ENCODE measurements at regions not wholly inside any gene's neighbourhood (a gene's known extent, or its start where the extent isn't known, plus 50 kb on each side); places are given as distances from the start of the nearest gene placed in this dataset.

- TF ChIP-seq E4F1 (IDR thresholded peaks at IDR 0.05; ENCODE audit: borderline replicate concordance, partially characterized antibody) (no peak), ZNF687 (IDR thresholded peaks at IDR 0.05) (no peak), EED (IDR thresholded peaks at IDR 0.05; ENCODE audit: low read depth) (no peak), KLF5 (IDR thresholded peaks at IDR 0.05; ENCODE audit: partially characterized antibody) (no peak), USF2 (IDR thresholded peaks at IDR 0.05; ENCODE audit: borderline replicate concordance, low read depth, low read length) (no peak), CHD4 (IDR thresholded peaks at IDR 0.05) (no peak), ETV6 (conservative IDR thresholded peaks at IDR 0.05 in 1 of 2, IDR thresholded peaks at IDR 0.05 in 1 of 2; ENCODE audit: borderline replicate concordance in 1 of 2, low read depth in 1 of 2) (no peak), FOS (IDR thresholded peaks at IDR 0.05; ENCODE audit: borderline replicate concordance, extremely low read depth, insufficient read length) (no peak), TBL1XR1 (IDR thresholded peaks at IDR 0.05; ENCODE audit: low read depth, low read length) (no peak), RAD21 (IDR thresholded peaks at IDR 0.05; ENCODE audit: insufficient read depth, low read depth, low read length) (no peak), MEF2A (IDR thresholded peaks at IDR 0.05; ENCODE audit: insufficient read depth, low read depth, low read length) (no peak)
- TF ChIP-seq, protein P1, sequence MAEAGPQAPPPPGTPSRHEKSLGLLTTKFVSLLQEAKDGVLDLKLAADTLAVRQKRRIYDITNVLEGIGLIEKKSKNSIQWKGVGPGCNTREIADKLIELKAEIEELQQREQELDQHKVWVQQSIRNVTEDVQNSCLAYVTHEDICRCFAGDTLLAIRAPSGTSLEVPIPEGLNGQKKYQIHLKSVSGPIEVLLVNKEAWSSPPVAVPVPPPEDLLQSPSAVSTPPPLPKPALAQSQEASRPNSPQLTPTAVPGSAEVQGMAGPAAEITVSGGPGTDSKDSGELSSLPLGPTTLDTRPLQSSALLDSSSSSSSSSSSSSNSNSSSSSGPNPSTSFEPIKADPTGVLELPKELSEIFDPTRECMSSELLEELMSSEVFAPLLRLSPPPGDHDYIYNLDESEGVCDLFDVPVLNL (IDR thresholded peaks at IDR 0.05; ENCODE audit: low read depth, low read length), result no peak
- TF ChIP-seq, protein P2, sequence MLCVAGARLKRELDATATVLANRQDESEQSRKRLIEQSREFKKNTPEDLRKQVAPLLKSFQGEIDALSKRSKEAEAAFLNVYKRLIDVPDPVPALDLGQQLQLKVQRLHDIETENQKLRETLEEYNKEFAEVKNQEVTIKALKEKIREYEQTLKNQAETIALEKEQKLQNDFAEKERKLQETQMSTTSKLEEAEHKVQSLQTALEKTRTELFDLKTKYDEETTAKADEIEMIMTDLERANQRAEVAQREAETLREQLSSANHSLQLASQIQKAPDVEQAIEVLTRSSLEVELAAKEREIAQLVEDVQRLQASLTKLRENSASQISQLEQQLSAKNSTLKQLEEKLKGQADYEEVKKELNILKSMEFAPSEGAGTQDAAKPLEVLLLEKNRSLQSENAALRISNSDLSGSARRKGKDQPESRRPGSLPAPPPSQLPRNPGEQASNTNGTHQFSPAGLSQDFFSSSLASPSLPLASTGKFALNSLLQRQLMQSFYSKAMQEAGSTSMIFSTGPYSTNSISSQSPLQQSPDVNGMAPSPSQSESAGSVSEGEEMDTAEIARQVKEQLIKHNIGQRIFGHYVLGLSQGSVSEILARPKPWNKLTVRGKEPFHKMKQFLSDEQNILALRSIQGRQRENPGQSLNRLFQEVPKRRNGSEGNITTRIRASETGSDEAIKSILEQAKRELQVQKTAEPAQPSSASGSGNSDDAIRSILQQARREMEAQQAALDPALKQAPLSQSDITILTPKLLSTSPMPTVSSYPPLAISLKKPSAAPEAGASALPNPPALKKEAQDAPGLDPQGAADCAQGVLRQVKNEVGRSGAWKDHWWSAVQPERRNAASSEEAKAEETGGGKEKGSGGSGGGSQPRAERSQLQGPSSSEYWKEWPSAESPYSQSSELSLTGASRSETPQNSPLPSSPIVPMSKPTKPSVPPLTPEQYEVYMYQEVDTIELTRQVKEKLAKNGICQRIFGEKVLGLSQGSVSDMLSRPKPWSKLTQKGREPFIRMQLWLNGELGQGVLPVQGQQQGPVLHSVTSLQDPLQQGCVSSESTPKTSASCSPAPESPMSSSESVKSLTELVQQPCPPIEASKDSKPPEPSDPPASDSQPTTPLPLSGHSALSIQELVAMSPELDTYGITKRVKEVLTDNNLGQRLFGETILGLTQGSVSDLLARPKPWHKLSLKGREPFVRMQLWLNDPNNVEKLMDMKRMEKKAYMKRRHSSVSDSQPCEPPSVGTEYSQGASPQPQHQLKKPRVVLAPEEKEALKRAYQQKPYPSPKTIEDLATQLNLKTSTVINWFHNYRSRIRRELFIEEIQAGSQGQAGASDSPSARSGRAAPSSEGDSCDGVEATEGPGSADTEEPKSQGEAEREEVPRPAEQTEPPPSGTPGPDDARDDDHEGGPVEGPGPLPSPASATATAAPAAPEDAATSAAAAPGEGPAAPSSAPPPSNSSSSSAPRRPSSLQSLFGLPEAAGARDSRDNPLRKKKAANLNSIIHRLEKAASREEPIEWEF (IDR thresholded peaks at IDR 0.05; ENCODE audit: insufficient replicate concordance, low read depth, low read length), result no peak
Measured at GRCh38 chr18:37667836-37668235, 102.2 kb upstream of the CELF4 start (continued).

Measured in GM12878 (cell line).